ENCODE measurements at regions not wholly inside any gene's neighbourhood (a gene's known extent, or its start where the extent isn't known, plus 50 kb on each side); places are given as distances from the start of the nearest gene placed in this dataset.

DNA sequence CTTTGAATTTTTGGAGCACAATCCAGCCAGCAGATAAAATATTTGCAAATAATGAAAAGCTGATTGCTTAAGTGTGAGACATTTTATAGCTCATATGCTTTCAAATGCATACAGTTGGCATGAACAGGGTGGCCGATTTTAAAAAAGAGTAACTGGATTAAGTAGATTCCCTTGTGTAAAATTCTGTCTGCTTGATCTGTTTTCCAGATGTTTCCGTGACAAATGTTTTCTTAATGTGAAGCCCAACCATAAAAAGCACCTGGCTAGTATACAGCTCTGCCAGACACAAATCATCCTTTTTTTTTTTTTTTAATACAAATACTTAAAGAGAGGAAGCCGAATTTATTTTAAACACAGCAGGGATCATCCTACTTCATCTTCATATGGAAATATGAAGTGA lies 440.7 kb downstream of the CCER1 start:
- Histone ChIP-seq H3K36me3 (no peaks in the 10 kb centered on the region), H3K27me3 (replicated peaks; ENCODE audit: insufficient read depth) (no peaks in the 10 kb centered on the region), H3K4me3 (no peak overlapping the region), H3K27ac (no peak overlapping the region), H3K4me1 (ENCODE audit: control insufficient read depth in 1 of 2, low read depth in 2 of 2) (no peaks in the 10 kb centered on the region), H3K9me3 (no peaks in the 10 kb centered on the region)
- ATAC-seq (ENCODE audit: insufficient number of reproducible peaks, low FRiP score, low read depth): no peak
- no peak for DNase-seq (ENCODE audit: low spot score)
- TF ChIP-seq, protein P1, sequence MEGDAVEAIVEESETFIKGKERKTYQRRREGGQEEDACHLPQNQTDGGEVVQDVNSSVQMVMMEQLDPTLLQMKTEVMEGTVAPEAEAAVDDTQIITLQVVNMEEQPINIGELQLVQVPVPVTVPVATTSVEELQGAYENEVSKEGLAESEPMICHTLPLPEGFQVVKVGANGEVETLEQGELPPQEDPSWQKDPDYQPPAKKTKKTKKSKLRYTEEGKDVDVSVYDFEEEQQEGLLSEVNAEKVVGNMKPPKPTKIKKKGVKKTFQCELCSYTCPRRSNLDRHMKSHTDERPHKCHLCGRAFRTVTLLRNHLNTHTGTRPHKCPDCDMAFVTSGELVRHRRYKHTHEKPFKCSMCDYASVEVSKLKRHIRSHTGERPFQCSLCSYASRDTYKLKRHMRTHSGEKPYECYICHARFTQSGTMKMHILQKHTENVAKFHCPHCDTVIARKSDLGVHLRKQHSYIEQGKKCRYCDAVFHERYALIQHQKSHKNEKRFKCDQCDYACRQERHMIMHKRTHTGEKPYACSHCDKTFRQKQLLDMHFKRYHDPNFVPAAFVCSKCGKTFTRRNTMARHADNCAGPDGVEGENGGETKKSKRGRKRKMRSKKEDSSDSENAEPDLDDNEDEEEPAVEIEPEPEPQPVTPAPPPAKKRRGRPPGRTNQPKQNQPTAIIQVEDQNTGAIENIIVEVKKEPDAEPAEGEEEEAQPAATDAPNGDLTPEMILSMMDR (IDR thresholded peaks at IDR 0.05): no peak

DNA sequence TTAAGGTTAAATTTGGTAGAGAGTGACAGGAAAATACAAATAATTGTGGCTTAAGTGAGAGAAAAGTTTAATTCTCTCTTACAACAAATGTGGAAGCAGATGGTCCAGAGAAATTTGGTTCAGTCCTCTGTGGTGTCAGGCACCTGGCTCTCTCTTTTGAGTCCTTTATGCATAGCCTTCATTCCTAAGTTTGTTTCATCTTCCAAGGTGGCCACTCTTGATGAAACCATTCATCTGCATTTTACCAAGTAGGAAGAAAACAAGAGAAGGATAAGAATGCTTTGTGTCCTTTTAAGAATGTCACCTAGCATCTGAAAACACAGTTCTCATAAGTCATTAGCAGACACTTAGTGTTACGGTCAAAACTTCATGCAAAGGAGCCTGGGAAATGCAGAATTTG lies 442.5 kb downstream of the CCER1 start:
- Histone ChIP-seq H3K27me3 (replicated peaks; ENCODE audit: insufficient read depth) (no peaks in the 10 kb centered on the region), H3K27ac (no peak overlapping the region), H3K4me3 (no peak overlapping the region), H3K9me3 (no peaks in the 10 kb centered on the region), H3K4me1 (ENCODE audit: control insufficient read depth in 1 of 2, low read depth in 2 of 2) (no peaks in the 10 kb centered on the region), H3K36me3 (no peaks in the 10 kb centered on the region)
- ATAC-seq (ENCODE audit: insufficient number of reproducible peaks, low FRiP score, low read depth) (no peak), DNase-seq (ENCODE audit: low spot score) (no peak)
- TF ChIP-seq, protein P1 (IDR thresholded peaks at IDR 0.05): no peak

DNA sequence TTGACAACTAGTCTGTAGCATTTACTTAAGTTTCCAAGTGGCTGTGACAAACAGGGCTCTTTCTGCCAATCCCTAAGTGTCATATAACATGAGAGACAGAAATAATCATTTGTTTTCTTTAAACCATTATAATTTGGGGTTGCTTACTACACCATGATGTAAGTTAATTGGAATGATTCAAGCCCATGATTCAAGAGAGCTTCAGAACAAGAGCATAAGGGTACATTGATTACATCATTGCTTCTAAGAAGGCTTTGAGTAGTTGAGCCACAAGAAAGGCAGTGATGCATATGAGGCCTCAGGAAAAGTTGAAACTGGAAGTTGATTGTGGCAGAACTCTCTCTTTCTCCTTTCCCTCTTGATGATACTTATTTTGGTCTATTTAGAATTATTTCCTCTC lies 444.0 kb downstream of the CCER1 start:
- Histone ChIP-seq H3K36me3 (no peaks in the 10 kb centered on the region), H3K4me3 (no peak overlapping the region), H3K4me1 (ENCODE audit: control insufficient read depth in 1 of 2, low read depth in 2 of 2) (no peaks in the 10 kb centered on the region), H3K27ac (no peak overlapping the region), H3K9me3 (no peaks in the 10 kb centered on the region), H3K27me3 (replicated peaks; ENCODE audit: insufficient read depth) (no peaks in the 10 kb centered on the region)
- ATAC-seq (ENCODE audit: insufficient number of reproducible peaks, low FRiP score, low read depth) (no peak), DNase-seq (ENCODE audit: low spot score) (no peak)
- TF ChIP-seq, protein P1 (IDR thresholded peaks at IDR 0.05): no peak

DNA sequence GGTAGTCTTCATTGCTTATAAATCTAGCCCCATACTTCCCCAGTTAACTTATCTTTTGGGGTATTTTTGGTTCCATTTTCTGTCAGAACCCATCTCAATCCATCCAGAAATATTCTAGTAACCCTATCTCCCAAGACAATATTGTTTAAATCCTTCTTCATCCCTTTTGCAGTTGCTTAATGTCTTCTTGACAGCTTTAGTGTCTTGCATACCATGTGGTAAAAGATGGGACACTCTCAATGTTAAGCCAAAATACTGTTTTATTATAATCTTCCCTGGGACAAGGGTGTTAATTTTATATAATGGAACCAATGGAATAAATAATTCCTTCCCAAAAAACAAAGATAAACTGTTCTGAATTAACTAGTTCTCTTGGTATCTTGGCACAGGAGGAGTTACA lies 450.2 kb downstream of the CCER1 start:
- Histone ChIP-seq H3K4me3 (no peak overlapping the region), H3K4me1 (ENCODE audit: control insufficient read depth in 1 of 2, low read depth in 2 of 2) (no peaks in the 10 kb centered on the region), H3K27me3 (replicated peaks; ENCODE audit: insufficient read depth) (no peaks in the 10 kb centered on the region), H3K9me3 (no peaks in the 10 kb centered on the region), H3K36me3 (no peaks in the 10 kb centered on the region), H3K27ac (no peak overlapping the region)
- DNase-seq (ENCODE audit: low spot score) (no peak), ATAC-seq (ENCODE audit: insufficient number of reproducible peaks, low FRiP score, low read depth) (no peak)
- TF ChIP-seq, protein P1 (IDR thresholded peaks at IDR 0.05): no peak

GRCh38 chr12:90502070-90502469 lies 452.9 kb downstream of the CCER1 start:
- TF ChIP-seq, protein P1 (IDR thresholded peaks at IDR 0.05): no peak
- Histone ChIP-seq H3K9me3 (no peaks in the 10 kb centered on the region), H3K27me3 (replicated peaks; ENCODE audit: insufficient read depth) (no peaks in the 10 kb centered on the region), H3K27ac (no peak overlapping the region), H3K36me3 (no peaks in the 10 kb centered on the region), H3K4me1 (ENCODE audit: control insufficient read depth in 1 of 2, low read depth in 2 of 2) (no peaks in the 10 kb centered on the region), H3K4me3 (no peak overlapping the region)
- no peak for ATAC-seq (ENCODE audit: insufficient number of reproducible peaks, low FRiP score, low read depth)
- DNase-seq (ENCODE audit: low spot score): no peak
